ENCODE measurements at regions not wholly inside any gene's neighbourhood (a gene's known extent, or its start where the extent isn't known, plus 50 kb on each side); places are given as distances from the start of the nearest gene placed in this dataset.
"Not testable (repeated sequence)": the region's sequence is repeated elsewhere in the genome, so short reads cannot be mapped to it uniquely, and the experiment has no call there.

- no peak for DNase-seq (ENCODE audit: low spot score)
Measured at GRCh38 chr13:104553896-104554295, 1487.7 kb upstream of the SLC10A2 start.

DNA sequence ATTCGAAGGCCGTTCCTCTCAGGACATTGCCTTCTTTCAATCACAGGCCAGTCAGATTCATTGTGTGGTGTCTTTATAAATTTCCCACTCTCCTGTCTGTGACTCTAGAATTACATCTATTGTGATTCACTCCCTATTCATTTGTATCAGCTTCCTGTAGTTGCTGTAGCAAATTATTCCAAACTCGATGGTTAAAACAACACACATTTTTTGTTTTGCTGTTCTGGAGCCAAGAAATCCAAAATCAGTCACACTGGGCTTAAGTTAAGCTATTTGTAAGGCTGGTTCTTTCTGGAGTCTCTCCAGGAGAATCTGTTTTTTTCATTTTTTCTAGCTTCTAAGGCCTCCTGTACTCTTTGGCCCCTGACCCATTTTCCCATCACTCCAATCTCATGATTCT is 1487.0 kb upstream of the SLC10A2 start:
- DNase-seq (ENCODE audit: low spot score) = no peak

- no peak for DNase-seq (ENCODE audit: low spot score)
Measured at GRCh38 chr13:104534847-104535246, 1468.6 kb upstream of the SLC10A2 start.

DNA sequence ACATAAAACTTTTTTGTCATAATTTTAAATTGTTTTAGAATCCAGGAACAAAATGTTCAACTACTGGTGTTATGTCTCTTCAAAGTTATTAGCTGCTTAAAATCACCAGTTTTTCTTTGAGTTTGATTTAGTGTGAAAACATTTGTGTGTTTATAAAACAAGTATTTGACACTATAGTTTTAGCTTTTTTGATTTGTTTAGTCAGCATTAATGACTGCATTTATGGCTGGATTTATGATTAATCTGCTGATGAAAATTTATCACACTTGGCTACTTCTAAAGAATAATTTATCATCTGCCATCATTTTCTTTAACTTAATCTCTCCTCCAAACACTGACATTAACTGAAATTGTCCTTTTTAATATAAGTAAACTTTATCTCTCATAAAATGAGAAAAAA is 1465.9 kb upstream of the SLC10A2 start:
- no peak for DNase-seq (ENCODE audit: low spot score)

DNA sequence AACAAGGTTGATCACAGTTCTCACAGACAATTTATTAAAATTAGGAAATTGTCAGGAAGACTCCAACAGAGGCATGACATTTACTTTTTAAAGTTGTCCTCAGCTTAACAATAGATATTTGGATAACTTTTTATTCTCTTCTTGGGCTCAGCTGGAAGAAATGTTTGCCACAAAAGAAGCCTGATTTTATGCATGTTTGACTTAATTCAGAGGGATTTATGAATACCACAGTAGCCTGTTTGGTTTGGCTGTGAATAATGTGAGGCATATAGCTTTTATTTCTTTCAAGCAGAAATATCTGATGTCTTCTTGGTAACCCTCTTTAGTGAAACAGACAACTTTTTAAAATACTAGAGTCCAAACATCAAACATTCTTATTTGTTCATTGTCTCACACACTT is 1464.5 kb upstream of the SLC10A2 start:
- DNase-seq (ENCODE audit: low spot score) = no peak

- DNase-seq (ENCODE audit: low spot score) = no peak
Measured at GRCh38 chr13:104526561-104526960, 1460.3 kb upstream of the SLC10A2 start.

- DNase-seq (ENCODE audit: low spot score) = no peak
Measured at GRCh38 chr13:104525467-104525866, 1459.2 kb upstream of the SLC10A2 start.

- no peak for DNase-seq (ENCODE audit: low spot score)
Measured at GRCh38 chr13:104522235-104523072, 1456.2 kb upstream of the SLC10A2 start.

GRCh38 chr13:104510422-104510821 is 1444.2 kb upstream of the SLC10A2 start:
- DNase-seq (ENCODE audit: low spot score) = no peak

- not testable (repeated sequence) for DNase-seq (ENCODE audit: low spot score)
Measured at GRCh38 chr13:104493502-104493901, 1427.3 kb upstream of the SLC10A2 start.

DNA sequence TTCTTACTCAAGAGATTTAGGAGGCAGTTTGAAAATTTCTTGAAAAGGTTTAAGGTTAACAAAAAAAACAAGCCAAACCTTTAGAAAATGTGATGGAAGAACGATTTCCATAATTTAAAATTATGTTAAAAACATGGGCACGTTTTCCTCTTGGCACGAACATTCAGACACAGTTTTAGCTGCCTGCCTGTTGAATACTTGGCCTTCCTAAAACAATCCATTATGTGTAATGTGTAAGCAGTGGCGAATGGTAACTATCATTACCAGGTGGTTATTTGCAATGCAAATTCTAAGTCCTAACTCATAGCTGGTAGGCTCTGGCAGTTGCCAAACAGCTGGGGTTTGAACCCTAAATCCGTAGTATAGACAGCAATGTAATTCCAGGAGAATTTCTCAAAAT is 1425.7 kb upstream of the SLC10A2 start:
- DNase-seq (ENCODE audit: low spot score) = no peak

DNA sequence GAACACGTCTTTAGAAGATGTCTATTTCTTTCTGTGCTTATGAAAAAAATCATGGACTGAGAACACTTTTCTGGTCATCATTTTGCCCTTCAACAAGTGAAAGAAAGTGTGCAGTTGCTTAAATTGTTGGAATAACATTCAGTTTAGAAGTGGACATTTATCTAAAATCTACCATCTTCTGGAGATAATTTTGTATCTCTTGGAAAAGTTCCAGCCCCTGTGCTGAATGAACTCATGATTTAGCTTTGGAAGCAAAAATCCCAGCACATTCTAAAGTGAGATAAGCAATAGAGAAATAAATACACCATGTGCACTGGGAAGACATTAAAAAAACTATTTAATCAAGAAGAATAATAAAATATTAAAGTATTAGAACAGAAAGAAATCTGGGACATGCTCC is 1420.8 kb upstream of the SLC10A2 start:
- DNase-seq (ENCODE audit: low spot score) = no peak

DNA sequence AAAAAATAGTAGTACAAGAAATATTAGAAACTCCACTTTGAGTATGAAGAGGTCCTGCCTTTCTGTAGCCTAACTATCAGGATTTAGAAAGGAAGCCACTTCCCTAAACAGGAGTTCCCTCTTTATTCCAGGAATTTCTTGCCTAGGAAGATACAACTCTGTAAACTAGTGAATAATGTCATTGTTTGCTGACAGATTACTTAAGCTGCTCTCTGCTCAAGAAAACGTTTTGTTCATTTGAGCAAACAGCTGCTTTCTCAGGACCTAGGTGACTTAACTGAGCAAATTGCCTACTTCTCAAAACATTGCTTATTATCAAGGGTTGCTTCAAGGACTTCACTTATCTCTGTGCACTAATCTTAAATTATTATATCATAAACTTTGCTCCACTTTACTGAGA is 1419.4 kb upstream of the SLC10A2 start:
- DNase-seq (ENCODE audit: low spot score) = no peak

DNA sequence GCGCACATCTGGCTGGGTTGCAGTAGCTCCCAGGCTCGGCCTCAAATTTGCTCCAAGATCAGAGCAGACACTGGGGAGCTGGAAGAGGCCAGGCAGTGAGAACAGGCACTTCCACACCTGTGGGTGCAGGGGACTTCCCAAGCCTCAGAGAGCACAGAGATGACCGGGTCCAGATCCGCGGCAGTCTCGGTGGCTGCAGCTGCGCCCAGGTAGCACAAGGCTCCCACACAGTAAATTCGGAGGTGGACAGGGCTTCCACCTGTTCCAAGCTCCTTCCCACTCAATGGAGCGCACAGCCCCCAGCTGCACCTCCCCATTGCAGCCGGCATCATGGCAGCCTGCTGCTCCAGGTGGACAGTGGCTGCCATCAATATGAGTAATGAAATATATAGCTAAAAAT is 1417.4 kb upstream of the SLC10A2 start:
- DNase-seq (ENCODE audit: low spot score) = no peak

DNA sequence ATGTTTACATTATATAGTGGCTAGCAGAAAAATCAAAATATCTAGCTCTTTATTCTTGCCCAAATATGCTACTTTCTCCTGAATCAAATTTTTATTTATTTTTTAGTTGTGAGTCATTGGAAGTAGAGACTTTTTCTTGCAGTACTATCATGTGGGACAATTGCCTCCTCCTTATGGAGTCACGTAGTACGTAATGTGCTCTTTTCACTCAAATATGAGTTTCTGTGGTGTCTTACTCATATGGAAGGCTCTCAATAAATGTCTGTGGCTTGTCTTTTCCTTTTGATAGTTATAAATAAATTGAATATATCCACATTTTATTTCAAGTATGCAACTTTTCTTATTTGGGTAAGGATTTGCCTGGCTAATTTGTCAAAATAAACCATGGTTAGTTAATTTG is 1411.0 kb upstream of the SLC10A2 start:
- no peak for DNase-seq (ENCODE audit: low spot score)

DNA sequence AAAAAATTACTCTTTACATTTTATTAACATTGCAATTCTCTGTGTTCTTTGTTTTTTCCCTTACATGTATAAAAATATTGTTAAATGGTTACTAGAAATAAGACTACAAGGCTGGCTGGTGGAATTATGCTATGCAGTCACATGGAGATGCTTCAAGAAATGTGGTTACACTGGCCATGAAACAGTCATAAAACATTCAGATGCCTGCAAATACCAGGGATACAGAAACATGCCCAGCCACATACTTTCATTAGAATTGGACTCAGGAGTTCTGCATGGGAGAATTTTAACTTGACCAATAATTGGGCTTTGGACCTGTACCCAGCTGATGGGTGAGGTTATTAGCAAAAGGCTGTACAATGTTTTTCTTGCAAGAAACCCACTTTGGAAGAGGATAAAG is 1407.7 kb upstream of the SLC10A2 start:
- DNase-seq (ENCODE audit: low spot score) = no peak

DNA sequence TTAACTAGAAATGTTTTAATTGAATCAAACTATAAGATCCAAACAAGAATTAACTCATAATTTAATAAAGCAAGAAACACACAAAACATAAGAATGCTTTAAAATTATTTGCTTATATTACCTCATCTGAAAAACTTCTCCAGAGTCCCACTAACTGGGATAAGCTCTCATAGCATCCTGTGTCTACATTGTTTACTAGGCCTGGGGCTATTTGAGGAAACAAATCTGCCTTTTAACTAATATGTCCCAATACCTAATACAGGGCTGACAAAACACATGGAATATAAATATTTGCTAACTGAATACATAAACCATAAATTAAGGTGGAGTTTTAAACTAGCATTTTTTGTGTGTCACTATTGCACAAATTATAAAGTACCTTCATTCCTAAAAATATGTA is 1399.8 kb upstream of the SLC10A2 start:
- no peak for DNase-seq (ENCODE audit: low spot score)

- no peak for DNase-seq (ENCODE audit: low spot score)
Measured at GRCh38 chr13:104461049-104461448, 1394.8 kb upstream of the SLC10A2 start.

DNA sequence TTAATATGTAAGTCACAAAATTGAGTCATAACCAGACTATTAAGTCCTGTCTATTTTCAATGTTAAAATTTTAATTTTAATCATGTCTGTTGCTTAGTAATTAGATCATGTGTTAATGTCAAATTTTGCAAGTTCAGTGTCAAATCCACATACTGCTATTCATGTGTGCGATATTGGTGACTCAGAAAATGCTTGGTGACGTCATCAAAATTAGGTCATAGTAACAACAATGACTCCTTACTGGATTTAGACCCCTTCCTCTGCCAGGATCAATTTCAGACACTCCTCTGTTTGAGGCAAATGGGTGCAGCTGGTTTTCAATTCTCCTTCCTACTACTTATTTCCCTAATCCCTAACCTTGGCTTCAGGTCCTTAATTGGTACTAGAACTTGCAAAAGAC is 1394.3 kb upstream of the SLC10A2 start:
- DNase-seq (ENCODE audit: low spot score) = no peak

DNA sequence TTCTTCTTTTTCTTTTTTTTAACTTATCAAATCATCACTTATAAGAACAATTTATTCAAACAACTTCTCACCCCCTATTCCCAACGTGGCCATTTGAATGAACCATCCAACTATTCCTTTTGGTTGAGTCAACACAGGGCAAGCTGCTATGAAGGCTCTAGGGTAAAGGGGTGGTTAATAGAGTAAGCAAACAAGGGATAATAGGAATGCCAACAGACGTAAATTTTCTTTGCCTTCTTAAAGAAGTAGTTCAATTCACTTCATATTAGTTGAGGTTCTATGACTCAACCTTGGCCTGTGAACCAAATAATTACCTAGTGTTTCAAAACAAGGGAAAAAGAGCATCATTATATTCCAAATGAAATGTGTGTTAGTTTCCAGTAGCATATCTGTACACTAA is 1383.8 kb upstream of the SLC10A2 start:
- DNase-seq (ENCODE audit: low spot score) = no peak

GRCh38 chr13:104447348-104447747 is 1381.1 kb upstream of the SLC10A2 start:
- DNase-seq (ENCODE audit: low spot score) = no peak

DNA sequence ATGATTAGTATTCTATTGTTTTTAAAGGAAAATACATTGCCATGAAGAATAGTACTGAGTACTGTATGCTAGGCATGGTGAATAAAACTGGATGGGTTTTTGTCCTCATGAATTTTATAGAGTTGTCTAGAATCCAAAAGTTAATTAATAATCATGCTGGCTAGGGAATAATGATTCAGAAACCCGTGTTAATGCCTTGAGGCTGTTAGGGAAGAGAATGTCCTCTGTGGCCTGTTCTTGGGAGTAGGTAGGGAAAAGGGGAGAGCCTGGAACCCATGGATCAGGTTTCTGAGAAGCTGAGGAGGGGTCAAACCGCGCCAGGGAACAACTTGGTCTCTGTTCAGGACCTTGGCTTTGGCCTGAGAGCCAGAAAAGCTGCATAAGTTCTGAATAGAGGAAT is 1376.3 kb upstream of the SLC10A2 start:
- DNase-seq (ENCODE audit: low spot score) = no peak

GRCh38 chr13:104436555-104436954 is 1370.3 kb upstream of the SLC10A2 start:
- no peak for DNase-seq (ENCODE audit: low spot score)

- no peak for DNase-seq (ENCODE audit: low spot score)
Measured at GRCh38 chr13:104431895-104432294, 1365.7 kb upstream of the SLC10A2 start.
